ENCODE measurements at regions not wholly inside any gene's neighbourhood (a gene's known extent, or its start where the extent isn't known, plus 50 kb on each side); places are given as distances from the start of the nearest gene placed in this dataset.

- TF ChIP-seq GLI2 (tag by site-specific recombination; IDR thresholded peaks at IDR 0.05; ENCODE audit: borderline replicate concordance, low read depth) (no peak), ZNF785 (tag by site-specific recombination; IDR thresholded peaks at IDR 0.05) (no peak), ZSCAN16 (tag by site-specific recombination; IDR thresholded peaks at IDR 0.05) (no peak), ZNF843 (tag by site-specific recombination; IDR thresholded peaks at IDR 0.05) (no peak), ZNF645 (tag by site-specific recombination; IDR thresholded peaks at IDR 0.05) (no peak), ZNF600 (tag by site-specific recombination; IDR thresholded peaks at IDR 0.05) (no peak), ZNF530 (tag by site-specific recombination; IDR thresholded peaks at IDR 0.05; ENCODE audit: low read depth) (no peak), ZNF335 (tag by site-specific recombination; conservative IDR thresholded peaks at IDR 0.05) (no peak), SCRT1 (tag by site-specific recombination; IDR thresholded peaks at IDR 0.05; ENCODE audit: borderline replicate concordance) (no peak), ZSCAN30 (tag by site-specific recombination; IDR thresholded peaks at IDR 0.05) (no peak), ZNF146 (tag by site-specific recombination; IDR thresholded peaks at IDR 0.05) (no peak), ZBTB49 (tag by site-specific recombination; IDR thresholded peaks at IDR 0.05; ENCODE audit: low read depth) (no peak)
- POLR2A ChIA-PET, result no interaction called here
- H3K36me3 ChIP-seq (ENCODE audit: control insufficient read depth in 2 of 2, insufficient read depth in 1 of 2, low read length in 2 of 2), result no peaks in the 10 kb centered on the region
- H3K4me3 ChIP-seq (ENCODE audit: low read depth, low read length), result no peak overlapping the region
- H3K9me3 ChIP-seq (ENCODE audit: control insufficient read depth, insufficient read depth, low read depth, low read length), result no peaks in the 10 kb centered on the region
- no peak overlapping the region for H3K27ac ChIP-seq (ENCODE audit: extremely low read depth, low read depth, low read length)
- no peaks in the 10 kb centered on the region for H3K4me1 ChIP-seq (ENCODE audit: control insufficient read depth, insufficient read depth, low read length)
- CTCF ChIA-PET, result interaction anchor here (0.7 kb wide), 1 partner anchor 76 kb away, joined by 3 read pairs; no protein-coding TSS in a partner anchor
Observed at GRCh38 chr3:65210026-65210814, 522.4 kb upstream of the ADAMTS9 start.

- Histone ChIP-seq H3K27ac (ENCODE audit: extremely low read depth, low read depth, low read length) (no peak overlapping the region), H3K4me1 (ENCODE audit: control insufficient read depth, insufficient read depth, low read length) (no peaks in the 10 kb centered on the region), H3K4me3 (ENCODE audit: low read depth, low read length) (no peak overlapping the region), H3K9me3 (ENCODE audit: control insufficient read depth, insufficient read depth, low read depth, low read length) (no peaks in the 10 kb centered on the region), H3K36me3 (ENCODE audit: control insufficient read depth in 2 of 2, insufficient read depth in 1 of 2, low read length in 2 of 2) (no peaks in the 10 kb centered on the region)
- ChIA-PET POLR2A (no interaction called here), CTCF (no interaction called here)
- no peak for TF ChIP-seq PRDM4 (tag by site-specific recombination; IDR thresholded peaks at IDR 0.05)
- TF ChIP-seq, protein P1, sequence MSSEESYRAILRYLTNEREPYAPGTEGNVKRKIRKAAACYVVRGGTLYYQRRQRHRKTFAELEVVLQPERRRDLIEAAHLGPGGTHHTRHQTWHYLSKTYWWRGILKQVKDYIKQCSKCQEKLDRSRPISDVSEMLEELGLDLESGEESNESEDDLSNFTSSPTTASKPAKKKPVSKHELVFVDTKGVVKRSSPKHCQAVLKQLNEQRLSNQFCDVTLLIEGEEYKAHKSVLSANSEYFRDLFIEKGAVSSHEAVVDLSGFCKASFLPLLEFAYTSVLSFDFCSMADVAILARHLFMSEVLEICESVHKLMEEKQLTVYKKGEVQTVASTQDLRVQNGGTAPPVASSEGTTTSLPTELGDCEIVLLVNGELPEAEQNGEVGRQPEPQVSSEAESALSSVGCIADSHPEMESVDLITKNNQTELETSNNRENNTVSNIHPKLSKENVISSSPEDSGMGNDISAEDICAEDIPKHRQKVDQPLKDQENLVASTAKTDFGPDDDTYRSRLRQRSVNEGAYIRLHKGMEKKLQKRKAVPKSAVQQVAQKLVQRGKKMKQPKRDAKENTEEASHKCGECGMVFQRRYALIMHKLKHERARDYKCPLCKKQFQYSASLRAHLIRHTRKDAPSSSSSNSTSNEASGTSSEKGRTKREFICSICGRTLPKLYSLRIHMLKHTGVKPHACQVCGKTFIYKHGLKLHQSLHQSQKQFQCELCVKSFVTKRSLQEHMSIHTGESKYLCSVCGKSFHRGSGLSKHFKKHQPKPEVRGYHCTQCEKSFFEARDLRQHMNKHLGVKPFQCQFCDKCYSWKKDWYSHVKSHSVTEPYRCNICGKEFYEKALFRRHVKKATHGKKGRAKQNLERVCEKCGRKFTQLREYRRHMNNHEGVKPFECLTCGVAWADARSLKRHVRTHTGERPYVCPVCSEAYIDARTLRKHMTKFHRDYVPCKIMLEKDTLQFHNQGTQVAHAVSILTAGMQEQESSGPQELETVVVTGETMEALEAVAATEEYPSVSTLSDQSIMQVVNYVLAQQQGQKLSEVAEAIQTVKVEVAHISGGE (tag by site-specific recombination; conservative IDR thresholded peaks at IDR 0.05; ENCODE audit: low read depth), result no peak
- no peak for TF ChIP-seq ZNF350 (tag by site-specific recombination; IDR thresholded peaks at IDR 0.05)
- no peak for TF ChIP-seq OSR2 (tag by site-specific recombination; IDR thresholded peaks at IDR 0.05)
- no peak for TF ChIP-seq SCRT1 (tag by site-specific recombination; IDR thresholded peaks at IDR 0.05; ENCODE audit: borderline replicate concordance)
- no peak for TF ChIP-seq ZNF596 (tag by site-specific recombination; IDR thresholded peaks at IDR 0.05)
- TF ChIP-seq ZNF626 (tag by site-specific recombination; IDR thresholded peaks at IDR 0.05), result no peak
- TF ChIP-seq ZNF660 (tag by site-specific recombination; IDR thresholded peaks at IDR 0.05), result no peak
- no peak for TF ChIP-seq ZNF776 (tag by site-specific recombination; IDR thresholded peaks at IDR 0.05; ENCODE audit: borderline replicate concordance)
- no peak for TF ChIP-seq SP3 (tag by site-specific recombination; IDR thresholded peaks at IDR 0.05)
- TF ChIP-seq, protein P2, sequence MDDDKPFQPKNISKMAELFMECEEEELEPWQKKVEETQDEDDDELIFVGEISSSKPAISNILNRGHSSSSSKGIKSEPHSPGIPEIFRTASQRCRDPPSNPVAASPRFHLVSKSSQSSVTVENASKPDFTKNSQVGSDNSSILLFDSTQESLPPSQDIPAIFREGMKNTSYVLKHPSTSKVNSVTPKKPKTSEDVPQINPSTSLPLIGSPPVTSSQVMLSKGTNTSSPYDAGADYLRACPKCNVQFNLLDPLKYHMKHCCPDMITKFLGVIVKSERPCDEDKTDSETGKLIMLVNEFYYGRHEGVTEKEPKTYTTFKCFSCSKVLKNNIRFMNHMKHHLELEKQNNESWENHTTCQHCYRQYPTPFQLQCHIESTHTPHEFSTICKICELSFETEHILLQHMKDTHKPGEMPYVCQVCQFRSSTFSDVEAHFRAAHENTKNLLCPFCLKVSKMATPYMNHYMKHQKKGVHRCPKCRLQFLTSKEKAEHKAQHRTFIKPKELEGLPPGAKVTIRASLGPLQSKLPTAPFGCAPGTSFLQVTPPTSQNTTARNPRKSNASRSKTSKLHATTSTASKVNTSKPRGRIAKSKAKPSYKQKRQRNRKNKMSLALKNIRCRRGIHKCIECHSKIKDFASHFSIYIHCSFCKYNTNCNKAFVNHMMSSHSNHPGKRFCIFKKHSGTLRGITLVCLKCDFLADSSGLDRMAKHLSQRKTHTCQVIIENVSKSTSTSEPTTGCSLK (tag by site-specific recombination; IDR thresholded peaks at IDR 0.05), result no peak
- no peak for TF ChIP-seq SALL2 (tag by site-specific recombination; IDR thresholded peaks at IDR 0.05; ENCODE audit: borderline replicate concordance)
Observed at GRCh38 chr3:65202395-65202794, 514.6 kb upstream of the ADAMTS9 start.

Data from HEK293 (cell line).